ENCODE measurements at regions not wholly inside any gene's neighbourhood (a gene's known extent, or its start where the extent isn't known, plus 50 kb on each side); places are given as distances from the start of the nearest gene placed in this dataset.

DNA sequence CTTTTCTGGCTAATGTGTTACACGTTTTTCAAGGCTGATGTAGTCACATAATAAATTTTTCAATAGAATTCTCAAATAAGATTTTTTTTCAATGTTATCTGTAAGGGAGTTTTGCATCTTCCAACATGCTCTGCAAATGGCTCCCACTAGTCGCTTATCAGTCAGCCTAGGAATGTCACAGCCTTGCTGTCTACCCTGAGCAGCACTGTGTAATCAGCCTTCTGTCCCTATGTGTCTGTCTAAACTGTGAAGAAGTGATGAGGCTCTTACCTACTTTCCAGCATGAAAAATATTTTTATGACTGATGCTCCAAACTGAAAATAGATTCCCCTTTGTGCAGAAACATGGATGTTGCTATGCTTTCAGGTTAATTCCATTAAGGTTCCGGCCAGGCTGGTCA is 75.1 kb upstream of the FAM216B start:
- DNase-seq (ENCODE audit: low spot score) = no peak
- Histone ChIP-seq H2AFZ (no peak overlapping the region), H3K79me2 (no peaks in the 10 kb centered on the region), H3K9me3 (ENCODE audit: low read depth) (no peaks in the 10 kb centered on the region), H3K9me2 (replicated peaks; ENCODE audit: insufficient read depth) (no peaks in the 10 kb centered on the region), H3K4me2 (no peak overlapping the region), H3K4me3 (no peak overlapping the region), H3K27ac (no peak overlapping the region), H3K27me3 (no peaks in the 10 kb centered on the region), H3K4me1 (ENCODE audit: insufficient read depth) (no peaks in the 10 kb centered on the region), H4K20me1 (ENCODE audit: insufficient read depth, poor library complexity, severe bottlenecking) (no peaks in the 10 kb centered on the region), H3K36me3 (replicated peaks; ENCODE audit: insufficient read depth, low read depth) (no peaks in the 10 kb centered on the region)
- WGBS (ENCODE audit: low lambda C conversion rate, missing lambda C conversion rate) = 81% methylated on average over 3 of the region's 3 CpGs
- TF ChIP-seq EZH2phosphoT487 (IDR thresholded peaks at IDR 0.05; ENCODE audit: low read depth, severe bottlenecking, unreplicated experiment) (no peak), EZH2 (IDR thresholded peaks at IDR 0.05; ENCODE audit: borderline replicate concordance) (no peak)
- TF ChIP-seq, protein P1, sequence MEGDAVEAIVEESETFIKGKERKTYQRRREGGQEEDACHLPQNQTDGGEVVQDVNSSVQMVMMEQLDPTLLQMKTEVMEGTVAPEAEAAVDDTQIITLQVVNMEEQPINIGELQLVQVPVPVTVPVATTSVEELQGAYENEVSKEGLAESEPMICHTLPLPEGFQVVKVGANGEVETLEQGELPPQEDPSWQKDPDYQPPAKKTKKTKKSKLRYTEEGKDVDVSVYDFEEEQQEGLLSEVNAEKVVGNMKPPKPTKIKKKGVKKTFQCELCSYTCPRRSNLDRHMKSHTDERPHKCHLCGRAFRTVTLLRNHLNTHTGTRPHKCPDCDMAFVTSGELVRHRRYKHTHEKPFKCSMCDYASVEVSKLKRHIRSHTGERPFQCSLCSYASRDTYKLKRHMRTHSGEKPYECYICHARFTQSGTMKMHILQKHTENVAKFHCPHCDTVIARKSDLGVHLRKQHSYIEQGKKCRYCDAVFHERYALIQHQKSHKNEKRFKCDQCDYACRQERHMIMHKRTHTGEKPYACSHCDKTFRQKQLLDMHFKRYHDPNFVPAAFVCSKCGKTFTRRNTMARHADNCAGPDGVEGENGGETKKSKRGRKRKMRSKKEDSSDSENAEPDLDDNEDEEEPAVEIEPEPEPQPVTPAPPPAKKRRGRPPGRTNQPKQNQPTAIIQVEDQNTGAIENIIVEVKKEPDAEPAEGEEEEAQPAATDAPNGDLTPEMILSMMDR (IDR thresholded peaks at IDR 0.05; ENCODE audit: poor library complexity) = no peak

DNA sequence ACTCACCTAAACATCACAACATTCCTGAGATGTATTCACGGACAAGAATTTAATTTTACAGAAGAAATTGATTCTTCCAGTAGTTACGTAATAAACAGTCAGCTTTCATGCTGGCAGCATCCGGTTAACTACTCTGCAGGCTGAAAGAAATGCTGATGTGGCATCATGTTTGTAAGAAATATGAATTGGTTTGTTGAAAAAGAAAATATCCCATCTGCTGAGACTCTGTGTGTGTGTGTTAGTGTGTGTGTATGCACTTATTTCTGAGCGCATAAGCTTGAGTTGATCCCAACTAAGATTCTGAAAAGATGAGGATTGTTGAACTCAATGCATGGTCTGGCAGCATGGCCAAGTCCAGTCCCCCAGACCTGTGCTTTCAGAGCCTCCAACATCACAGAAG is 74.3 kb upstream of the FAM216B start:
- no peak overlapping the region for H3K4me2 ChIP-seq
- no peak for DNase-seq (ENCODE audit: low spot score)
- no peak overlapping the region for H3K4me3 ChIP-seq
- TF ChIP-seq, protein P1 (IDR thresholded peaks at IDR 0.05; ENCODE audit: poor library complexity) = no peak
- no peak for TF ChIP-seq EZH2phosphoT487 (IDR thresholded peaks at IDR 0.05; ENCODE audit: low read depth, severe bottlenecking, unreplicated experiment)
- no peak for TF ChIP-seq EZH2 (IDR thresholded peaks at IDR 0.05; ENCODE audit: borderline replicate concordance)
- WGBS (ENCODE audit: low lambda C conversion rate, missing lambda C conversion rate) = 74% methylated on average over 4 of the region's 4 CpGs
- no peaks in the 10 kb centered on the region for H4K20me1 ChIP-seq (ENCODE audit: insufficient read depth, poor library complexity, severe bottlenecking)
- H2AFZ ChIP-seq = no peak overlapping the region
- no peaks in the 10 kb centered on the region for H3K79me2 ChIP-seq
- no peaks in the 10 kb centered on the region for H3K9me2 ChIP-seq (replicated peaks; ENCODE audit: insufficient read depth)
- no peaks in the 10 kb centered on the region for H3K4me1 ChIP-seq (ENCODE audit: insufficient read depth)
- no peaks in the 10 kb centered on the region for H3K36me3 ChIP-seq (replicated peaks; ENCODE audit: insufficient read depth, low read depth)
- no peak overlapping the region for H3K27ac ChIP-seq
- no peaks in the 10 kb centered on the region for H3K27me3 ChIP-seq
- H3K9me3 ChIP-seq (ENCODE audit: low read depth) = no peaks in the 10 kb centered on the region

DNA sequence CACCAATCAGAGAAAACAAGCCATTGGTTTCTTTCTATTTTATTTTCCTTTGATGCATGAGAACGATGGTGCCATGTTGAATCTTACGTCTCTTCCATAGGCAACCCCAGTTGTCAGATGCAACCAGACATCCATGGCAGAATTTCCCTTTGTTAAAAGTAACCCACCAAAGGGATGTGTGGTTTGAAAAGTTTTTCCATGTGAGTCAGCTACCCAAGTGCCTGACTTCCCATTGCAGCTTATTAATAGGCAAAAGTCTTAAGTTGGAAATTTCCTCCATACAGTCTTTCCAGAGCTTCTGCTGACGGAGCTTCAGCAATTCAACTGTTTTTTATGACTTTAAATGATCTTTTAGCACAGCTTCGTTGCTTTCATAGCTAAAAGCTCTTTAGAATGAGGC is 73.8 kb upstream of the FAM216B start:
- WGBS (ENCODE audit: low lambda C conversion rate, missing lambda C conversion rate) = 93% methylated on average over 4 of the region's 4 CpGs
- Histone ChIP-seq H3K4me3 (no peak overlapping the region), H3K9me2 (replicated peaks; ENCODE audit: insufficient read depth) (no peaks in the 10 kb centered on the region), H3K4me2 (no peak overlapping the region), H3K4me1 (ENCODE audit: insufficient read depth) (no peaks in the 10 kb centered on the region), H2AFZ (no peak overlapping the region), H3K79me2 (no peaks in the 10 kb centered on the region), H3K27ac (no peak overlapping the region), H3K36me3 (replicated peaks; ENCODE audit: insufficient read depth, low read depth) (no peaks in the 10 kb centered on the region), H3K9me3 (ENCODE audit: low read depth) (no peaks in the 10 kb centered on the region), H3K27me3 (no peaks in the 10 kb centered on the region), H4K20me1 (ENCODE audit: insufficient read depth, poor library complexity, severe bottlenecking) (no peaks in the 10 kb centered on the region)
- DNase-seq (ENCODE audit: low spot score) = no peak
- TF ChIP-seq, protein P1 (IDR thresholded peaks at IDR 0.05; ENCODE audit: poor library complexity) = no peak
- TF ChIP-seq EZH2 (IDR thresholded peaks at IDR 0.05; ENCODE audit: borderline replicate concordance) (no peak), EZH2phosphoT487 (IDR thresholded peaks at IDR 0.05; ENCODE audit: low read depth, severe bottlenecking, unreplicated experiment) (no peak)

- H3K27me3 ChIP-seq = no peaks in the 10 kb centered on the region
- H3K36me3 ChIP-seq (replicated peaks; ENCODE audit: insufficient read depth, low read depth) = no peaks in the 10 kb centered on the region
- H3K27ac ChIP-seq = no peak overlapping the region
- H2AFZ ChIP-seq = no peak overlapping the region
- H4K20me1 ChIP-seq (ENCODE audit: insufficient read depth, poor library complexity, severe bottlenecking) = no peaks in the 10 kb centered on the region
- no peaks in the 10 kb centered on the region for H3K79me2 ChIP-seq
- TF ChIP-seq, protein P1 (IDR thresholded peaks at IDR 0.05; ENCODE audit: poor library complexity) = no peak
- TF ChIP-seq EZH2 (IDR thresholded peaks at IDR 0.05; ENCODE audit: borderline replicate concordance) = no peak
- no peak for DNase-seq (ENCODE audit: low spot score)
- 90% methylated on average over 4 of the region's 4 CpGs for WGBS (ENCODE audit: low lambda C conversion rate, missing lambda C conversion rate)
- no peaks in the 10 kb centered on the region for H3K9me3 ChIP-seq (ENCODE audit: low read depth)
- H3K4me1 ChIP-seq (ENCODE audit: insufficient read depth) = no peaks in the 10 kb centered on the region
- H3K4me3 ChIP-seq = no peak overlapping the region
- H3K4me2 ChIP-seq = no peak overlapping the region
- H3K9me2 ChIP-seq (replicated peaks; ENCODE audit: insufficient read depth) = no peaks in the 10 kb centered on the region
These were observed 73.0 kb upstream of the FAM216B start for GRCh38 chr13:42708391-42708790.
